ENCODE measurements at regions not wholly inside any gene's neighbourhood (a gene's known extent, or its start where the extent isn't known, plus 50 kb on each side); places are given as distances from the start of the nearest gene placed in this dataset.

DNA sequence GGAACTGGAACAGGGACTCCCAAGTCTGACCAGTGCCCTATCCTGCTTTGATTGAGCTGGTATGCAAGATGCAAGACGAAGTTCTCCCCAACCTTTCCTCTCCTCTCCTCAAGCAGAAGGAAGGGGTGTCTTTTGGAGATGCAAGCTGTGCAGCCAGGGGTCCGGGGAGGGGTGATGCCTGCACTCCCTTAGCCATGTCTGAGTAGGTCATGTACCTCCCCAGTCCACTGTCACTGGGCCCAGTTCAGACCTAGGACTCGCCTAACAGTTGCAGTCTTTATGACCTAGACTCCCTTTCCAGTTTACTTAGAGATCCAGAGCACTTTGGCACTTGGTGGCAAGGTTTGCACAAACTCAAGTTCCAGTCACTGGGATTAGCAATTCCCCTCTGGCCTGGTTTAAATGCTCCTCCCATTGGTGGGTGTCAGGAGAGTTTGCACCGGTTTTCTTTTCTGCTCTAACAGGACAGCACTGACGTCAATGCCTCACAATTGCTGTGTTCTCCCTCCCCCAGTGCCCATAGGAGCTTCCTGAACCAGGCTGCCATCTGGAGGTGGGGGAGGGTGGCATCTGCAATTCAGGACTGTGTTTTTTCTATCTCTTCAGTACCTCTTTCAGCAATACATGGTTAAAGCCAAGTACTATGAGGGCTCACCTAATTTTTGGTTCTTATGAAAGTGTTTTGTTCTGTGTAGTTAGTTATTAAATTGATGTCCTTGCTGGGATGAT, 782.2 kb downstream of the ARAP2 start:
- TF ChIP-seq, protein P1, sequence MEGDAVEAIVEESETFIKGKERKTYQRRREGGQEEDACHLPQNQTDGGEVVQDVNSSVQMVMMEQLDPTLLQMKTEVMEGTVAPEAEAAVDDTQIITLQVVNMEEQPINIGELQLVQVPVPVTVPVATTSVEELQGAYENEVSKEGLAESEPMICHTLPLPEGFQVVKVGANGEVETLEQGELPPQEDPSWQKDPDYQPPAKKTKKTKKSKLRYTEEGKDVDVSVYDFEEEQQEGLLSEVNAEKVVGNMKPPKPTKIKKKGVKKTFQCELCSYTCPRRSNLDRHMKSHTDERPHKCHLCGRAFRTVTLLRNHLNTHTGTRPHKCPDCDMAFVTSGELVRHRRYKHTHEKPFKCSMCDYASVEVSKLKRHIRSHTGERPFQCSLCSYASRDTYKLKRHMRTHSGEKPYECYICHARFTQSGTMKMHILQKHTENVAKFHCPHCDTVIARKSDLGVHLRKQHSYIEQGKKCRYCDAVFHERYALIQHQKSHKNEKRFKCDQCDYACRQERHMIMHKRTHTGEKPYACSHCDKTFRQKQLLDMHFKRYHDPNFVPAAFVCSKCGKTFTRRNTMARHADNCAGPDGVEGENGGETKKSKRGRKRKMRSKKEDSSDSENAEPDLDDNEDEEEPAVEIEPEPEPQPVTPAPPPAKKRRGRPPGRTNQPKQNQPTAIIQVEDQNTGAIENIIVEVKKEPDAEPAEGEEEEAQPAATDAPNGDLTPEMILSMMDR (IDR thresholded peaks at IDR 0.05; ENCODE audit: control insufficient read depth, extremely low read depth, insufficient read depth) = no peak
- H3K4me3 ChIP-seq (ENCODE audit: low read depth, low read length) = no peak overlapping the region
- no peak for DNase-seq (ENCODE audit: low read depth)

GRCh38 chr4:35463251-35463952, 780.9 kb downstream of the ARAP2 start:
- TF ChIP-seq, protein P1 (IDR thresholded peaks at IDR 0.05; ENCODE audit: control insufficient read depth, extremely low read depth, insufficient read depth) = peak; percentile 42
- DNase-seq (ENCODE audit: low read depth) = no peak
- H3K4me3 ChIP-seq (ENCODE audit: low read depth, low read length) = no peak overlapping the region

DNA sequence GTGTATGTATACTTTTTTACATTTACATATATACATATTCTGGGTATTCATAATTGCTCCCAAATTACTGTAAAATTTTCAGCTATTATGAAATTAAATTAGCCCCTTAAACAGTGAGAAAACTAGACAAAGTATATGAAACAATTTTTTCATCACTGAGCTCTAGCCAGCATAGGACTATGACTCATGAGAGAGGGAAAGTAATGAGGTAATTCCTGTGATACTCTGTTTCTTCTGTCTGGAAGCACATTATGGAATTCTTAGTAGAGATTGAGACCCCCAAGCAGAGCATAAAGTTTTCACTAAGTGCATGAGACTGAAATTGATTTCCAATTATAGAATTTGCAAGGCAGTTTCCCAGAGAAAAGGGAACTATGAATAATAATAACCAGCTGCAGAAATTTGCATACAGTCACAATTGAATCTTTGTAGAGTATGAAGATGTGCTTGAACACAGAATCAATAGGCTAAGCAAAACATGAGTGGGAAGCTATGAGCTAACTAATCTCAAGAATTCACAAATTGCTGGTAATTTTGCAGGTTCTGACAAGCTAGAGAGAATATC, 779.3 kb downstream of the ARAP2 start:
- TF ChIP-seq, protein P1 (IDR thresholded peaks at IDR 0.05; ENCODE audit: control insufficient read depth, extremely low read depth, insufficient read depth) = no peak
- H3K4me3 ChIP-seq (ENCODE audit: low read depth, low read length) = no peak overlapping the region
- DNase-seq (ENCODE audit: low read depth) = no peak

GRCh38 chr4:35491093-35491492, 753.2 kb downstream of the ARAP2 start:
- TF ChIP-seq, protein P1 (IDR thresholded peaks at IDR 0.05; ENCODE audit: control insufficient read depth, extremely low read depth, insufficient read depth) = no peak
- no peak for DNase-seq (ENCODE audit: low read depth)
- no peak overlapping the region for H3K4me3 ChIP-seq (ENCODE audit: low read depth, low read length)

DNA sequence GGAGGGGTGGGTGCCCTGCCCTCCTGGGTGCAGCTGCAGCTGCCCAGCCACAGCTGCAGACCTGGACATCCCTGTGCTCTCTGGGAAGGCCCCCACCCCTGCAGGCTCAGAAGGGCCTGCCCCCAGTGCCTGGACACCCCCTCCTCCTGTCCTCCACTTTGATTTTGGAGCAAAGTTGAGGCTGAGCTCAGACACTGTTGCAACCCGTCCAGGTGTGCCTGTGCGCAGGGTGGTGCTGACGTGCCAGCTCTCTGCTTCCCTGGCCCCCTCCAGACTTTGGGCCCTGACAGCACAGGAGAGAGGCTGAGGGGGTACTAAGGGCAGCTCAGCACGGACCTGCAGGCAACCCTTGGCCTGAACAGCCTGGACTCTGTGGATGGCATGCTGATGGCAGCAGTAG, 750.3 kb downstream of the ARAP2 start:
- no peak for DNase-seq (ENCODE audit: low read depth)
- no peak overlapping the region for H3K4me3 ChIP-seq (ENCODE audit: low read depth, low read length)
- TF ChIP-seq, protein P1 (IDR thresholded peaks at IDR 0.05; ENCODE audit: control insufficient read depth, extremely low read depth, insufficient read depth) = no peak

GRCh38 chr4:35494955-35495354, 749.4 kb downstream of the ARAP2 start:
- DNase-seq (ENCODE audit: low read depth) = no peak
- TF ChIP-seq, protein P1 (IDR thresholded peaks at IDR 0.05; ENCODE audit: control insufficient read depth, extremely low read depth, insufficient read depth) = no peak
- no peak overlapping the region for H3K4me3 ChIP-seq (ENCODE audit: low read depth, low read length)

Data from LNCaP clone FGC (cell line).